SW 1271 (cell line): ENCODE measurements at regions not wholly inside any gene's neighbourhood (a gene's known extent, or its start where the extent isn't known, plus 50 kb on each side); places are given as distances from the start of the nearest gene placed in this dataset.

ENCODE experiments used
- DNase-seq, 2 experiments: peaks; one replicate each; lab custom pipeline; 2025; lab: John Stamatoyannopoulos, UW

GRCh38 chr1:163655565-163655964 lies 333.8 kb downstream of the NUF2 start:
- no peak for DNase-seq

GRCh38 chr1:163656095-163656759 lies 334.5 kb downstream of the NUF2 start:
- DNase-seq, result no peak

- DNase-seq, result no peak
Observed at GRCh38 chr1:163657719-163658118, 336.0 kb downstream of the NUF2 start.

GRCh38 chr1:163661391-163661790 lies 339.6 kb downstream of the NUF2 start:
- DNase-seq, result no peak

- DNase-seq, result no peak
Observed at GRCh38 chr1:163664671-163665335, 343.0 kb downstream of the NUF2 start.

- no peak for DNase-seq
Observed at GRCh38 chr1:163668472-163668871, 346.7 kb downstream of the NUF2 start.

- DNase-seq, result no peak
Observed at GRCh38 chr1:163670989-163671757, 349.4 kb downstream of the NUF2 start.

GRCh38 chr1:163672976-163673758 lies 351.4 kb downstream of the NUF2 start:
- DNase-seq, result no peak

- DNase-seq, result no peak
Observed at GRCh38 chr1:163673759-163674151, 352.0 kb downstream of the NUF2 start.

GRCh38 chr1:163674236-163674635 lies 352.5 kb downstream of the NUF2 start:
- DNase-seq, result no peak

GRCh38 chr1:163684785-163685184 lies 363.0 kb downstream of the NUF2 start:
- DNase-seq, result no peak

- no peak for DNase-seq
Observed at GRCh38 chr1:163692266-163692665, 370.5 kb downstream of the NUF2 start.

GRCh38 chr1:163697137-163697536 lies 375.4 kb downstream of the NUF2 start:
- DNase-seq, result no peak

GRCh38 chr1:163701783-163702374 lies 380.1 kb downstream of the NUF2 start:
- DNase-seq, result no peak

- no peak for DNase-seq
Observed at GRCh38 chr1:163703794-163704193, 382.0 kb downstream of the NUF2 start.

- DNase-seq, result no peak
Observed at GRCh38 chr1:163706915-163707314, 385.2 kb downstream of the NUF2 start.

- no peak for DNase-seq
Observed at GRCh38 chr1:163709636-163710035, 387.9 kb downstream of the NUF2 start.

- no peak for DNase-seq
Observed at GRCh38 chr1:163712321-163712720, 390.6 kb downstream of the NUF2 start.

GRCh38 chr1:163720294-163720693 lies 398.5 kb downstream of the NUF2 start:
- DNase-seq, result no peak

GRCh38 chr1:163725551-163725950 lies 403.8 kb downstream of the NUF2 start:
- DNase-seq, result no peak

GRCh38 chr1:163730411-163730821 lies 408.7 kb downstream of the NUF2 start:
- no peak for DNase-seq

- DNase-seq, result no peak
Observed at GRCh38 chr1:163737261-163737660, 415.5 kb downstream of the NUF2 start.
